Activated naive CD8-positive, alpha-beta T cell treated with anti-CD3 and anti-CD28 coated beads for 36 hours (primary cell): ENCODE measurements at regions not wholly inside any gene's neighbourhood (a gene's known extent, or its start where the extent isn't known, plus 50 kb on each side); places are given as distances from the start of the nearest gene placed in this dataset.

Experiments used
- DNase-seq: peaks from one replicate; pipeline ENCODE4 v3.0.0; 2021
- H3K27ac Mint-ChIP-seq: one replicate; pipeline ENCODE4 v1.8.0; 2022; ENCODE audit warnings: mild to moderate bottlenecking, moderate library complexity, mixed read lengths
- H3K27me3 Mint-ChIP-seq: one replicate; pipeline ENCODE4 v1.8.0; 2022; ENCODE audit warnings: mild to moderate bottlenecking, mixed read lengths
- H3K36me3 Mint-ChIP-seq: one replicate; pipeline ENCODE4 v1.8.0; 2021; ENCODE audit warnings: mild to moderate bottlenecking, mixed read lengths
- H3K4me1 Mint-ChIP-seq: one replicate; pipeline ENCODE4 v1.8.0; 2021; ENCODE audit warnings: mixed read lengths
- H3K4me3 Mint-ChIP-seq: one replicate; pipeline ENCODE4 v1.8.0; 2022; ENCODE audit warnings: mild to moderate bottlenecking, moderate library complexity, mixed read lengths
- H3K9me3 Mint-ChIP-seq: one replicate; pipeline ENCODE4 v1.8.0; 2022; ENCODE audit warnings: mixed read lengths

DNA sequence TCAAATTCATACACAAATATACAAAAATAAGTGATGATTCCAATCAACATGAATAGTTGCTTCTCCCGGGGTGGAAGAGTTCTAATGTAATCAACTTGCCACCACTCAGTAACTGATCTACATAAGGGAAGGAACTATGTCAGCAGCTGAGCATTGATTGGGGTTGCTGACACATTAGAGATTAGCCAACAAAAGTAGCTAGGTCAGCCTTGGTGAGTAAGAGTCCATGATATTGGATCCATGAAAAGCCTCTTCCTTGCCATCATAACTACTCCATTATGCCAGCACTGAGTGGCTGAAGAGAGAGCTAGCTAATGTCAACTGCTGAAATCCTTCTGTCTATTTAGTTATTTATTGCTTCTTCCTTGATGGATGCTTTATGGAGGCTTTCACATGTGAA lies 309.8 kb downstream of the NFIB start:
- no peaks in the 10 kb centered on the region for H3K36me3 Mint-ChIP-seq
- DNase-seq: no peak
- H3K4me1 Mint-ChIP-seq: no peaks in the 10 kb centered on the region
- no peak overlapping the region for H3K4me3 Mint-ChIP-seq
- H3K27ac Mint-ChIP-seq: no peak overlapping the region
- H3K9me3 Mint-ChIP-seq: peaks cover 3% of the 10 kb centered on the region
- no peaks in the 10 kb centered on the region for H3K27me3 Mint-ChIP-seq

DNA sequence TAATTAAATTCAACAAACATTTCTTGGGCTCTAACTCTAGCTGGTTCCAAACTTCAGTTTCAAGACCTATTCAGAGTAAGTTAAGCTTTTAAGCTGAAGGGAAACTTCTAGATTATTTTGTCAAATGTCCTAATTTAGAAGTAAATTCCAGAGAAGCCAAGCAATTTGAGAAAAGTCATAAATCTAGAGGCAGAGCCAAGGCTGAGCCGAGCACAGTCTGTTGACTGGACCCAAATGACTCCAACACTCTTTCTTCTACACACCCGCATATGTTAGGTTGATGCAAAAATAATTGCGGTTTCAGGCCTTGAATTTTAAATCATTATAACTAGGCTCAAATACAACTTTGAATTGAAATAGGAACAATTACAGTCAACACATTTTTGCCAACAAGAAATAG lies 319.7 kb downstream of the NFIB start:
- no peak for DNase-seq
- H3K27me3 Mint-ChIP-seq: no peaks in the 10 kb centered on the region
- H3K36me3 Mint-ChIP-seq: peaks cover 2% of the 10 kb centered on the region
- peaks cover 6% of the 10 kb centered on the region for H3K9me3 Mint-ChIP-seq
- H3K4me3 Mint-ChIP-seq: no peak overlapping the region
- H3K4me1 Mint-ChIP-seq: no peaks in the 10 kb centered on the region
- H3K27ac Mint-ChIP-seq: no peak overlapping the region

DNA sequence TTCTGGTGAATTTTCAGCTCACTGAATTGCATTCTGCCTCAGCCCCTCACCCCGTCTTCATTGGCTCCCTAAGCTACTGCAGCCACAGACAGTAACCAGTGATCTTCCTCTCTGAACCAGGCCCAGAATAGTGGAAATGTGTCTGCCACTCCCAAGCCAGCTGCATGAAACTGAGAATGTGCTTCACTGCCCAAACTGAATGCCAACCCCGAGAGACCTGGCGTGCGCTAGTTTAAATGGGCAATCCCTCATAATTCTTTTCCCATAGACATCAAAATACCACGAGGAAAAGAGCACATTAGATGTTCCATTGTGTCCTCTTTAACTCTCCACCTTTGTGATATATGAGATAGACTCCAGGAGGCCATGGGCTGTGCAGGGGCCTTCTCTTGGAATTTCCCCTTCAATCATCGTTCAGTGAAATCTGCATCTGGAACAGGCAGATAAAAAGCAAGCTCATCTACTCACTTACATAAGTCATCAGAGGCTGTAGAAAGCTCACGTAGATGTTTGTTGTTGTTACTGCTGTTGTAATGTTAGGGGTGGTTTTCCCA lies 320.2 kb downstream of the NFIB start:
- Mint-ChIP-seq H3K27ac (no peak overlapping the region), H3K9me3 (peaks cover 3% of the 10 kb centered on the region), H3K36me3 (peaks cover 2% of the 10 kb centered on the region), H3K27me3 (no peaks in the 10 kb centered on the region), H3K4me1 (no peaks in the 10 kb centered on the region), H3K4me3 (no peak overlapping the region)
- no peak for DNase-seq

DNA sequence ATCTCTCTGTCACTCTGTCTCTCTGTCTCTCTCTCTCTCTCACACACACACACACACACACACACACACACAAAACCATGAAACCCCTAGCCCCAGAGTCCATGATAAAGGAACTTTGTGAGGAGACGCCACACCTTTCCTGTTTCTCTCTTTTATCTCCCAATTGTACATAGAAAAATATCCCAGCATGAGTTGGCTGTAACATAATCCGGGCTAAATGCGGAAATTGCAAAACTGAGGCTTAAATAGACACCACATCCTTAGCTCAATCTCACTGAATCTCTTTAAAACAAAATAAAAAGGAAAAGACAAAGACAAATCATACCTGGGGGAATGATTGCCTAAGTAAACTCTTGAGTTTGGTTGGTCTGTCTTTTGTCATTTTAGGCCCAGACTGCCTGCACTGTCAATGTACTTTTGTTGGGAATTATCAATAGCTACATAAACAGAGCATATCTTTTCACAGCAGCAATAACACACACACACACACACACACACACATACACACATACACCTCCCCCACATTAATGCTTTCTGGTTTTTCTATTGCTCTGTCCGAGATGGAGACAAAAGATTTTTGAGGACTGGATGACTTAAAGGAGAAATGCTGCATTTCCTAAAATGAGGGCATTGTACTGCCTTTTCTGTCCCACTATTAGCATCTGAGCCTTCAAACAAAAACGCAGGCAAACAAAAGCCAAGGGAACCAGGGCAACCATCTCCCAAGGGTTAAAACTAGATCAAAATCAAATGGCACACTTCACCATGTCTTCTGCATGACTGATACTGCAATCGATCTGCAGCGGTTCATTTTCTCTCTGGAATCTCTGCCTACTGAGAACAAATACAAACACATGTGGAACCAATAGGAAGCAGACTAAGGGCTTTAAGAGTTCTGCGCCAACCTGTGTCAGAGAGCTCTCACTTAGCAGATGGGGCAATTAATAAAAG lies 321.5 kb downstream of the NFIB start:
- no peak overlapping the region for H3K4me3 Mint-ChIP-seq
- H3K27ac Mint-ChIP-seq: no peak overlapping the region
- no peaks in the 10 kb centered on the region for H3K4me1 Mint-ChIP-seq
- H3K27me3 Mint-ChIP-seq: no peaks in the 10 kb centered on the region
- peaks cover 2% of the 10 kb centered on the region for H3K36me3 Mint-ChIP-seq
- peaks cover 5% of the 10 kb centered on the region for H3K9me3 Mint-ChIP-seq
- DNase-seq: no peak

DNA sequence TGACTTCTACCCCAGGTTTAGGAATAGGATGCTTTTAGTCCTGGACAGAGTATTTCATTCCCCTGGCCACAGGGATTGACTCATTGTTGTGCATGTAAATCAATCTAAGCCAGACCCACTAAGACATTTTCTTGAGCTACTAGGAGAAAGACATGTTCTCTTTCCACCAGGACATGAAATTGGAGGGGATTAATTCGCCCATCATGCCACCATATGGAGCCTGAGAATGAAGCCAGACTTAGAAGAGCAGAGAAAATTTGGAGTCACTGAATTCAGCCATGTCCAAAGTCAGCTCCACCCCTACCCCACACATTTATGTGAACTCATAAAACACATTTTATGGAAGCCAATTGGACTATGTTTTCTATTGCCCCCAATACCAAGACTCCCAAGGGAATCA lies 322.5 kb downstream of the NFIB start:
- Mint-ChIP-seq H3K27ac (no peak overlapping the region), H3K36me3 (peaks cover 2% of the 10 kb centered on the region), H3K4me3 (no peak overlapping the region), H3K27me3 (no peaks in the 10 kb centered on the region), H3K9me3 (peaks cover 4% of the 10 kb centered on the region), H3K4me1 (no peaks in the 10 kb centered on the region)
- DNase-seq: no peak

DNA sequence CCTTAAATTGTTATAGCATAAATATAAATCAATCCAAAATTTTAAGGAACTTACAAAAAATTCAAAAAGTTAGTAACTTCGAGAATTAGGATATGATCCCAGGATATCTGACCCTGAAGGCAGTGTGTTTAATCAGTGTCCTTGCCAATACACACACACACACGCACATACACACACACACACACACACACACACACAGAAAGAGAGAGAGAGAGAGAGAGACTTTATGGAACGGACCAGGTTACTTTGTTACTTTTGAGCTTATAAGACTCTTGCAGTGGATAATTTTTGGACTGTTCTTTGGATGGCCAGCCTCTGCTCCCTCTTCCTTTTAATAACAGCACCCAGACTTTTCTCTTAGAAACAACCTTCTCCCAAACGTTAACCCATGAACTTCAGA lies 322.9 kb downstream of the NFIB start:
- H3K4me1 Mint-ChIP-seq: no peaks in the 10 kb centered on the region
- no peak overlapping the region for H3K4me3 Mint-ChIP-seq
- no peak overlapping the region for H3K27ac Mint-ChIP-seq
- no peak for DNase-seq
- H3K27me3 Mint-ChIP-seq: no peaks in the 10 kb centered on the region
- H3K36me3 Mint-ChIP-seq: peaks cover 2% of the 10 kb centered on the region
- H3K9me3 Mint-ChIP-seq: peaks cover 4% of the 10 kb centered on the region

DNA sequence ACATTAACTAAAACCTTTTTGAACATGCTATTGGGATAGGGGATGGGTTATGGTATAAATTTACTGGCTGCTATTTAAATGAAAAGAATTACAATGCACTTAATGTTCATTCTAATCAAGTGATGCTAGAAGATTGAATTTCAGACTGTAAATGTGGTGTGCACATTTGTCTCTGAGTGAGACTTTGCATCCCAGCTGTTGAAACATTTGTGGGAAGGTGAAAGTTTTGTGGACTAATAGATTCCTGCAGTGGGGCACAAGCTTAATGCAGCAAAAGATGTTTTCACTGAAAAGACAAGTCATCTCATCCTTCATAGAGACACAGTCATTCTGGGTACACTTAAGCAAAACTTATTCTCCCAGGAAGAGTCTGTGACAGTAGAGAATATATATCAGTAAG lies 323.6 kb downstream of the NFIB start:
- H3K27ac Mint-ChIP-seq: no peak overlapping the region
- peaks cover 2% of the 10 kb centered on the region for H3K36me3 Mint-ChIP-seq
- H3K4me1 Mint-ChIP-seq: no peaks in the 10 kb centered on the region
- no peak for DNase-seq
- H3K9me3 Mint-ChIP-seq: peaks cover 4% of the 10 kb centered on the region
- H3K27me3 Mint-ChIP-seq: no peaks in the 10 kb centered on the region
- no peak overlapping the region for H3K4me3 Mint-ChIP-seq

DNA sequence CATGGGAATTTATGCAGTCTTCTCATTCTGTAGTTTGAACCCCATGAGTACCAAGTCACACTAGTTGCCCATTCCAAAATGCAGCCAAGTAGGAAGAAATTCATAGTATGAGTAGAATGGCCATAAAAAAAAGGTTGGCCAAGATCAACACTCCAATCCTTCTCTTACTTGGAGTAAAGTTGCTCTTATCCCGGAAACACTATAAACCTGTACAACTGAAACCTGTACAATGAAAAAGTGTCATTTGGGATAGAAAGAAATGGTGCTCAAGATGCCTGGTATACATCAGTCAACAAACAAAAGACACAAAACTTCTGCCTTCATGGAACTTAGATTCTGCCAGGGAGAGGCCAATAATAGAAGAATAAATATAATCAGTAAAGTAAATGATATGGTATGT lies 325.0 kb downstream of the NFIB start:
- H3K4me3 Mint-ChIP-seq: no peak overlapping the region
- no peak overlapping the region for H3K27ac Mint-ChIP-seq
- DNase-seq: no peak
- no peaks in the 10 kb centered on the region for H3K4me1 Mint-ChIP-seq
- H3K9me3 Mint-ChIP-seq: peaks cover 6% of the 10 kb centered on the region
- H3K27me3 Mint-ChIP-seq: no peaks in the 10 kb centered on the region
- no peaks in the 10 kb centered on the region for H3K36me3 Mint-ChIP-seq

DNA sequence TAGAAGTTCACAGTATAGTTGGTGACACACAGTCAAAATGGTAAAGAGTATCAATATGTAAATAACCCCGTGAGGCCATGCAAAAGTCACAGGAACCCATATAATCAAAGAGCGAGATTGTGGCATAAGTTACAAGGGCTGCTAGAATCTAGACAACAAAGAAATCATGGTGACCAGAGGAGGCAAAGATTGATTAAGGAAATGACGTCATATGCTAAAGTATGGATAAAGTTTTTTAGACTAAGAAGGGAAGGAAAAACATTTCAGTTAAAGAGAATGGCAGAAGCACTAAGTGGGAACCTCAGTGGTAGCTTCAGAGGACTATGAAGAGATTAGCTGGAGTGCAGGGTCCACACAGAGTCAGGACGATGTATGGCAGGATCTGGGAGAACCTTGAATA lies 330.3 kb downstream of the NFIB start:
- Mint-ChIP-seq H3K4me3 (no peak overlapping the region), H3K4me1 (no peaks in the 10 kb centered on the region), H3K9me3 (peaks cover 6% of the 10 kb centered on the region), H3K27me3 (no peaks in the 10 kb centered on the region), H3K36me3 (no peaks in the 10 kb centered on the region), H3K27ac (no peak overlapping the region)
- DNase-seq: no peak

DNA sequence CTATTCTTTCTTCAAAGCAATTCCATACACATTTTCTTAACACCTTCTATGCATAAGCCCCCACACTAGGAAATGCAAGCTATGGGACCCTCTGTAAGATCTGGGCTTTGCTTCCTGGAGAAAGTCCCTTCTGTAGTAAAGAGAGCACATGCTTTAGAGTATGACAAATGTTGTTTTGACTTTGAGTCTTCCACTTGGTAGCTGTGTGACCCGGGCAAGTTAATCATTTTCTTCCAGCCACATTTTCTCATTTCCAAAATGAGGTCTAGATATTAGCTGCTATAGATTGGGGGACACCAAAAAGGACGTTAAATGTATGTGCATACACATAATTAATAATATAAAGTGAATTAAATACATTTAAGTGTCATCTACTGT lies 334.0 kb downstream of the NFIB start:
- no peaks in the 10 kb centered on the region for H3K36me3 Mint-ChIP-seq
- H3K27ac Mint-ChIP-seq: no peak overlapping the region
- no peaks in the 10 kb centered on the region for H3K4me1 Mint-ChIP-seq
- DNase-seq: no peak
- no peak overlapping the region for H3K4me3 Mint-ChIP-seq
- no peaks in the 10 kb centered on the region for H3K27me3 Mint-ChIP-seq
- peaks cover under 1% of the 10 kb centered on the region for H3K9me3 Mint-ChIP-seq

DNA sequence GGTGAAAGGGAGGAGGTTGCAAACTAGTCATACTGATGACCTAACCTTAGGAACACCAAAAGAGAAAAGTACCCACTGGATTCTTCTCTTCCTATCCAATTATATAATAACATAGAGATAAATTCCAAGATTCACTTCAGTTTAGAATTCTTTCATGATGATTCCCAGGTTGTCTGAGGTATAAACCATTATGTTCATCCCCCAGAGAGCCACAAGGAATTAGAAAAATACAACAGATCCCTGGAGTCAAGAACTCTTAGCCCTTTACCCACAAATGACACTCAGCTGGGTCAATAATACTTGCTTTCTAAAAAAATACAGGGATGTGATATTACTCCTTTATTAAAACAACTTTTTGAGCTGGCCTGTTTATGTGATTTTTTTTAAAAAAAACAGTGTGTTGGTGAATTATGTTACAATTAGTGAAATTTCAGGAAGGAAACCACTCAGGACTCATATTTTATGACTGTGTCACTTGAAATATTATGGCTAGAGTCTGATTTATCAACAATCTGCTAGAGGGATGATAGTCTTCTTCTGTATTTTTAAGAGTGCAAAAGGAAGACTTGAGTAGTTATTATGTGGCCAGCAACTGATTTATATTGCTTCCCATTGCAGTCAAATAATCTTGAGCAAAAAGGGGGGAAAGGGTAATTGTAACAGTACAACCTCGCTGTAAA lies 338.2 kb downstream of the NFIB start:
- Mint-ChIP-seq H3K9me3 (no peaks in the 10 kb centered on the region), H3K4me1 (no peaks in the 10 kb centered on the region), H3K27ac (no peak overlapping the region), H3K4me3 (no peak overlapping the region), H3K27me3 (no peaks in the 10 kb centered on the region), H3K36me3 (no peaks in the 10 kb centered on the region)
- no peak for DNase-seq

DNA sequence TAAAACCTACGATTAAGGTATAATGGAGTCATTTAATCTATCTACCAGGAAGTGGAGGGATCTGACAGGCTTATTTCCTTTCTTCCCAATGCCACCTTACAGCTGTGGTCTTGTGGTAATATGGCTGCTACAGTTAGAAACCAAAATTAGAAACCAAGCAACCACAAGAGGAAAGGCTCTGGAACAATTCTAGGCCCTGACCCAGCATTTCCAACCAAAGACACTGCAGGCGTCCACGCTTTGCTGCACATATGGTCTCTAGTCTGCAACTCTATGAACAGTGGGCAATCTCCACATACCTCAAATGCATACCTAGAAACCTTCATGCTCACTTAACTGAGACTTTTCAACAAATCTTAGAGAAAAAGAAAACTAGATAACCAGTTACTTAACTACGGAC lies 339.1 kb downstream of the NFIB start:
- H3K27ac Mint-ChIP-seq: no peak overlapping the region
- H3K27me3 Mint-ChIP-seq: no peaks in the 10 kb centered on the region
- no peak overlapping the region for H3K4me3 Mint-ChIP-seq
- no peak for DNase-seq
- no peaks in the 10 kb centered on the region for H3K4me1 Mint-ChIP-seq
- H3K9me3 Mint-ChIP-seq: no peaks in the 10 kb centered on the region
- no peaks in the 10 kb centered on the region for H3K36me3 Mint-ChIP-seq

DNA sequence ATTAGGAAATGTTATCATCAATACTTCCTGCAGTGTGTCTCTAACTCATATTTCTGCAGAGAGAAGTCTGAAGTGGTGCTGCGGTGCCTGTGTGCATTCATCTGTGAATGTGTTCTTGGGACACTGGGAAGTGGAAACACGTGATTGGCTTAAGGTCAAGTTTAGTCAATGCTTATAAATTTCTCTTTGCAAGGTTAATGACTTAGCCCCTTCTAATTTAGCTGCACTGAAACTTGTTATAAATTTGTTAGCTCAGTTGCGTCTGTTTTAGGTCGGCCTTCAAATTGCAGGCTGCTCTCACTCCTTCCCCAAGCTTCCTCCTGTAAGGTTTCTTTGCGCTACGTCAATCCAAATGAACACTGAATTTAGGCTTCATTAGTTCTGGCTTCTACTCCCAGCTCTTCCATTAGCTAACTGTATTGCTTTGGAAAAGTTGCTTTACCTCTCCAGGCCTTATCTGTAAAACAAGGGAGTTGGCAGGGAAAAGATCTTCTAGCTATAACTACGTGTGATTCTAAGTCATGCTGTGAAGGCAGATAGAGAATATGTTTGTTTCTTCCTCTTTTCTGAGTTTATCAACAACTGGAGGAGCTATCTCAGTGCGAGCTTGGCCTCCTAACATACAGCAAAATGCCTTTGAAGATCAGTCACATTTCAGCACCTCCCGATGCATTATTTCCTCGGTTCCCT lies 341.8 kb downstream of the NFIB start:
- no peaks in the 10 kb centered on the region for H3K27me3 Mint-ChIP-seq
- no peaks in the 10 kb centered on the region for H3K36me3 Mint-ChIP-seq
- H3K4me3 Mint-ChIP-seq: no peak overlapping the region
- H3K9me3 Mint-ChIP-seq: peaks cover 1% of the 10 kb centered on the region
- no peaks in the 10 kb centered on the region for H3K4me1 Mint-ChIP-seq
- no peak for DNase-seq
- no peak overlapping the region for H3K27ac Mint-ChIP-seq

DNA sequence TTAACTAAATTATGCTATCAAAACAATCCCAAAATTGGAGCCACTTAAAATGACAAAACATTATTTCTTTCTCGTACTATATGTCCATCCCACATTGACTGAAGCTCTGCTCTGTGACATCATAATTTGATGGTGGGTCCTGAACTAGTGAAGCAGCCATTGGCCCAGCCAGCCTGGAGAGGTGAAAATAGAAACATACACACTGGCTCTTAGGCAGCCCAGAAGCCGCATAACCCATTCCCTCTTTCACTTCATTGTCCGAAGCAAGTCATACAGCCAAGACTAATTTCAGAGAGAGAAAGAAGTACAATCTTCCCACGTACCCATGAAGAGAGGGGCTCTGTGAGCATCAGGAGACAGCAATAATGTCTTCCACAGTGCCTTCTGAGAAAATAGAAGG lies 342.5 kb downstream of the NFIB start:
- Mint-ChIP-seq H3K27me3 (no peaks in the 10 kb centered on the region), H3K9me3 (peaks cover 1% of the 10 kb centered on the region), H3K36me3 (no peaks in the 10 kb centered on the region), H3K4me1 (no peaks in the 10 kb centered on the region), H3K4me3 (no peak overlapping the region), H3K27ac (no peak overlapping the region)
- DNase-seq: no peak

DNA sequence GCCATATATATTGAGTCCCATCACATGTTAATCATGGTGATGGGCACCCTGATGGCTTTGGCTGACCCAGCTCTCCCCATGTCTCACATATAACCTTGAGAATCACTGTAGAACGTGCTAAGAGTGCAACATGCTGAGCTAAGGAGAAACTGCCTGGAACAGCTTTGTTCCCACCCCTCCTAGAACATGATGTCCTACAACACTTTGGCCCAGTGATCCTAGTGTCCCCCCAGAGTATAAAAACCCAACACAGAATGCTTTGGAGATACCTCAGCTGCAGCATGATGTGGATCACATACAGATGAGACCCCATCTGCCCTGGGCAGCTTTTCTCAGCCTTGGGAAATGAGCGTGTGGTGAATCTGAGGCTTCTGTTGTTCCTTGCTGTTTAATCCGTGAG lies 343.5 kb downstream of the NFIB start:
- Mint-ChIP-seq H3K9me3 (peaks cover 1% of the 10 kb centered on the region), H3K36me3 (no peaks in the 10 kb centered on the region), H3K4me3 (no peak overlapping the region), H3K27ac (no peak overlapping the region), H3K27me3 (no peaks in the 10 kb centered on the region), H3K4me1 (no peaks in the 10 kb centered on the region)
- DNase-seq: no peak
